WTC11 (cell line): ENCODE measurements at regions not wholly inside any gene's neighbourhood (a gene's known extent, or its start where the extent isn't known, plus 50 kb on each side); places are given as distances from the start of the nearest gene placed in this dataset.

Experiments
- ATAC-seq: fragments of 200-7000 bp; cut with Tn5 transposase; 2 replicates; pipeline ENCODE4 v1.10.0; 2021; ENCODE audit warnings: mild to moderate bottlenecking, moderate library complexity
- CTCF ChIA-PET: fragments of 300-600 bp; sonication (Branson Sonifier 250); formaldehyde crosslinking; loops from one replicate; lab custom pipeline; 2021; ENCODE audit warnings: antibody characterized with exemption; lab: Charles Lee
- POLR2A ChIA-PET: fragments of 350-600 bp; sonication (Branson Sonifier 250); formaldehyde crosslinking; loops from one replicate; lab custom pipeline; 2021; ENCODE audit warnings: antibody characterized with exemption; lab: Charles Lee
- DNase-seq: peaks from one replicate; pipeline ENCODE4 v3.0.0; 2021; ENCODE audit warnings: low spot score
- H3K27ac Mint-ChIP-seq: 2 replicates; pipeline ENCODE4 v1.8.0; 2021; ENCODE audit warnings: mixed read lengths
- H3K27me3 Mint-ChIP-seq: 2 replicates; pipeline ENCODE4 v1.8.0; 2021; ENCODE audit warnings: low read depth, mild to moderate bottlenecking, moderate library complexity, mixed read lengths
- H3K36me3 Mint-ChIP-seq: 2 replicates; pipeline ENCODE4 v1.8.0; 2021; ENCODE audit warnings: mixed read lengths
- H3K4me1 Mint-ChIP-seq: 2 replicates; pipeline ENCODE4 v1.8.0; 2022; ENCODE audit warnings: mixed read lengths
- H3K4me3 Mint-ChIP-seq: 2 replicates; pipeline ENCODE4 v1.8.0; 2021; ENCODE audit warnings: mild to moderate bottlenecking, moderate library complexity, mixed read lengths
- H3K9me3 Mint-ChIP-seq: 2 replicates; pipeline ENCODE4 v1.8.0; 2021; ENCODE audit warnings: mixed read lengths
- ATF1 ChIP-seq: sonication (generic); formaldehyde crosslinking; IDR thresholded peaks from 2 replicates; pipeline ENCODE4 v1.8.1; 2023; ENCODE audit warnings: mild to moderate bottlenecking, moderate library complexity, missing genetic modification reagents
- CREB1 ChIP-seq: sonication (generic); formaldehyde crosslinking; IDR thresholded peaks from 2 replicates; pipeline ENCODE4 v1.8.0; 2023; ENCODE audit warnings: mild to moderate bottlenecking, missing genetic modification reagents
- ETV6 ChIP-seq: sonication (generic); formaldehyde crosslinking; IDR thresholded peaks from 2 replicates; pipeline ENCODE4 v1.8.1; 2022; ENCODE audit warnings: mild to moderate bottlenecking, missing genetic modification reagents
- GTF2I ChIP-seq: fragments of 250-450 bp; sonication (Bioruptor Pico); conservative IDR thresholded peaks from 2 replicates; pipeline ENCODE4 v1.4.0; 2021; ENCODE audit warnings: mild to moderate bottlenecking
- IRF2 ChIP-seq: sonication (generic); formaldehyde crosslinking; IDR thresholded peaks from 2 replicates; pipeline ENCODE4 v1.8.0; 2022; ENCODE audit warnings: low read depth, missing genetic modification reagents, borderline replicate concordance
- MXD4 ChIP-seq: fragments of 250-450 bp; sonication (Bioruptor Pico); IDR thresholded peaks from 2 replicates; pipeline ENCODE4 v1.8.0; 2021; ENCODE audit warnings: mild to moderate bottlenecking, moderate library complexity, borderline replicate concordance
- ZBTB21 ChIP-seq: sonication (generic); formaldehyde crosslinking; IDR thresholded peaks from 2 replicates; pipeline ENCODE4 v1.8.1; 2023; ENCODE audit warnings: mild to moderate bottlenecking, missing genetic modification reagents, borderline replicate concordance
- ZNF263 ChIP-seq: sonication (generic); formaldehyde crosslinking; IDR thresholded peaks from 2 replicates; pipeline ENCODE4 v1.8.1; 2022; ENCODE audit warnings: low read depth, mild to moderate bottlenecking, moderate library complexity, missing genetic modification reagents
- ZNF317 ChIP-seq: sonication (generic); formaldehyde crosslinking; IDR thresholded peaks from 2 replicates; pipeline ENCODE4 v1.8.1; 2023; ENCODE audit warnings: low read depth, mild to moderate bottlenecking, moderate library complexity, missing genetic modification reagents, borderline replicate concordance
- ZNF671 ChIP-seq: fragments of 250-450 bp; sonication (Bioruptor Pico); IDR thresholded peaks from 2 replicates; pipeline ENCODE4 v1.8.0; 2021; ENCODE audit warnings: mild to moderate bottlenecking
- TF ChIP-seq, protein P1 (sequence below): sonication (generic); formaldehyde crosslinking; IDR thresholded peaks from 2 replicates; pipeline ENCODE4 v1.8.1; 2023; ENCODE audit warnings: mild to moderate bottlenecking, missing genetic modification reagents, borderline replicate concordance
- TF ChIP-seq, protein P2 (sequence below): sonication (generic); formaldehyde crosslinking; IDR thresholded peaks from 2 replicates; pipeline ENCODE4 v1.8.1; 2022; ENCODE audit warnings: mild to moderate bottlenecking, moderate library complexity, missing genetic modification reagents
- TF ChIP-seq, protein P3 (sequence below): sonication (generic); formaldehyde crosslinking; conservative IDR thresholded peaks from 2 replicates; pipeline ENCODE4 v1.8.1; 2023; ENCODE audit warnings: mild to moderate bottlenecking, low read depth, missing genetic modification reagents, moderate library complexity
- TF ChIP-seq, protein P4 (sequence below): fragments of 250-450 bp; sonication (Bioruptor Pico); IDR thresholded peaks from 2 replicates; pipeline ENCODE4 v1.9.0; 2021; ENCODE audit warnings: mild to moderate bottlenecking, borderline replicate concordance
- TF ChIP-seq, protein P5 (sequence below): sonication (generic); formaldehyde crosslinking; IDR thresholded peaks from 2 replicates; pipeline ENCODE4 v1.8.1; 2023; ENCODE audit warnings: mild to moderate bottlenecking, moderate library complexity, missing genetic modification reagents
- TF ChIP-seq, protein P6 (sequence below): sonication (generic); formaldehyde crosslinking; IDR thresholded peaks from 2 replicates; pipeline ENCODE4 v1.8.1; 2022; ENCODE audit warnings: low read depth, missing genetic modification reagents, borderline replicate concordance
- TF ChIP-seq, protein P7 (sequence below): sonication (generic); formaldehyde crosslinking; IDR thresholded peaks from 2 replicates; pipeline ENCODE4 v1.8.0; 2023; ENCODE audit warnings: missing genetic modification reagents

DNA sequence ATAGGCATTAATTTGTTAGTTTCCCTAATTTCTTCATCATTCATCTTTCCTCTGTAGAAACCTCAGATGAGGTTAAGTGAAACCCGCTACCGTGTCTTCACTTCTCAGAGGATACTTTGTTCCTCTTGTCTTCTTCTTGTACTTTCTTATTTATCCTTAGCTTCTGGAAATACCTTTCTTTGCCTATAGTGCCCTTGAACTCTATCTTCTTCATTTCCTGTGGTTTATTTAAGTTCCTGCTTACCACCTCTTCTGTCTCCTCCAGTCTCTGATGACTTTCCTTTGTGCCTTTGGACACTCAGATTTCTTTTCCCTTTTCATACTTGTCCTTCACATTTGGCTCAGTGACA lies 159.6 kb upstream of the LEF1 start (continued):
- TF ChIP-seq, protein P1, sequence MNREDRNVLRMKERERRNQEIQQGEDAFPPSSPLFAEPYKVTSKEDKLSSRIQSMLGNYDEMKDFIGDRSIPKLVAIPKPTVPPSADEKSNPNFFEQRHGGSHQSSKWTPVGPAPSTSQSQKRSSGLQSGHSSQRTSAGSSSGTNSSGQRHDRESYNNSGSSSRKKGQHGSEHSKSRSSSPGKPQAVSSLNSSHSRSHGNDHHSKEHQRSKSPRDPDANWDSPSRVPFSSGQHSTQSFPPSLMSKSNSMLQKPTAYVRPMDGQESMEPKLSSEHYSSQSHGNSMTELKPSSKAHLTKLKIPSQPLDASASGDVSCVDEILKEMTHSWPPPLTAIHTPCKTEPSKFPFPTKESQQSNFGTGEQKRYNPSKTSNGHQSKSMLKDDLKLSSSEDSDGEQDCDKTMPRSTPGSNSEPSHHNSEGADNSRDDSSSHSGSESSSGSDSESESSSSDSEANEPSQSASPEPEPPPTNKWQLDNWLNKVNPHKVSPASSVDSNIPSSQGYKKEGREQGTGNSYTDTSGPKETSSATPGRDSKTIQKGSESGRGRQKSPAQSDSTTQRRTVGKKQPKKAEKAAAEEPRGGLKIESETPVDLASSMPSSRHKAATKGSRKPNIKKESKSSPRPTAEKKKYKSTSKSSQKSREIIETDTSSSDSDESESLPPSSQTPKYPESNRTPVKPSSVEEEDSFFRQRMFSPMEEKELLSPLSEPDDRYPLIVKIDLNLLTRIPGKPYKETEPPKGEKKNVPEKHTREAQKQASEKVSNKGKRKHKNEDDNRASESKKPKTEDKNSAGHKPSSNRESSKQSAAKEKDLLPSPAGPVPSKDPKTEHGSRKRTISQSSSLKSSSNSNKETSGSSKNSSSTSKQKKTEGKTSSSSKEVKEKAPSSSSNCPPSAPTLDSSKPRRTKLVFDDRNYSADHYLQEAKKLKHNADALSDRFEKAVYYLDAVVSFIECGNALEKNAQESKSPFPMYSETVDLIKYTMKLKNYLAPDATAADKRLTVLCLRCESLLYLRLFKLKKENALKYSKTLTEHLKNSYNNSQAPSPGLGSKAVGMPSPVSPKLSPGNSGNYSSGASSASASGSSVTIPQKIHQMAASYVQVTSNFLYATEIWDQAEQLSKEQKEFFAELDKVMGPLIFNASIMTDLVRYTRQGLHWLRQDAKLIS (CRISPR knock-in tag) = no peak
- TF ChIP-seq ATF1 (CRISPR knock-in tag) (no peak), IRF2 (CRISPR knock-in tag) (no peak), ZNF317 (CRISPR knock-in tag) (no peak), MXD4 (CRISPR knock-in tag) (no peak)
- TF ChIP-seq, protein P2, sequence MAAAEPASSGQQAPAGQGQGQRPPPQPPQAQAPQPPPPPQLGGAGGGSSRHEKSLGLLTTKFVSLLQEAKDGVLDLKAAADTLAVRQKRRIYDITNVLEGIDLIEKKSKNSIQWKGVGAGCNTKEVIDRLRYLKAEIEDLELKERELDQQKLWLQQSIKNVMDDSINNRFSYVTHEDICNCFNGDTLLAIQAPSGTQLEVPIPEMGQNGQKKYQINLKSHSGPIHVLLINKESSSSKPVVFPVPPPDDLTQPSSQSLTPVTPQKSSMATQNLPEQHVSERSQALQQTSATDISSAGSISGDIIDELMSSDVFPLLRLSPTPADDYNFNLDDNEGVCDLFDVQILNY (CRISPR knock-in tag) = no peak
- TF ChIP-seq, protein P3, sequence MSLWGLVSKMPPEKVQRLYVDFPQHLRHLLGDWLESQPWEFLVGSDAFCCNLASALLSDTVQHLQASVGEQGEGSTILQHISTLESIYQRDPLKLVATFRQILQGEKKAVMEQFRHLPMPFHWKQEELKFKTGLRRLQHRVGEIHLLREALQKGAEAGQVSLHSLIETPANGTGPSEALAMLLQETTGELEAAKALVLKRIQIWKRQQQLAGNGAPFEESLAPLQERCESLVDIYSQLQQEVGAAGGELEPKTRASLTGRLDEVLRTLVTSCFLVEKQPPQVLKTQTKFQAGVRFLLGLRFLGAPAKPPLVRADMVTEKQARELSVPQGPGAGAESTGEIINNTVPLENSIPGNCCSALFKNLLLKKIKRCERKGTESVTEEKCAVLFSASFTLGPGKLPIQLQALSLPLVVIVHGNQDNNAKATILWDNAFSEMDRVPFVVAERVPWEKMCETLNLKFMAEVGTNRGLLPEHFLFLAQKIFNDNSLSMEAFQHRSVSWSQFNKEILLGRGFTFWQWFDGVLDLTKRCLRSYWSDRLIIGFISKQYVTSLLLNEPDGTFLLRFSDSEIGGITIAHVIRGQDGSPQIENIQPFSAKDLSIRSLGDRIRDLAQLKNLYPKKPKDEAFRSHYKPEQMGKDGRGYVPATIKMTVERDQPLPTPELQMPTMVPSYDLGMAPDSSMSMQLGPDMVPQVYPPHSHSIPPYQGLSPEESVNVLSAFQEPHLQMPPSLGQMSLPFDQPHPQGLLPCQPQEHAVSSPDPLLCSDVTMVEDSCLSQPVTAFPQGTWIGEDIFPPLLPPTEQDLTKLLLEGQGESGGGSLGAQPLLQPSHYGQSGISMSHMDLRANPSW (CRISPR knock-in tag) = no peak

DNA sequence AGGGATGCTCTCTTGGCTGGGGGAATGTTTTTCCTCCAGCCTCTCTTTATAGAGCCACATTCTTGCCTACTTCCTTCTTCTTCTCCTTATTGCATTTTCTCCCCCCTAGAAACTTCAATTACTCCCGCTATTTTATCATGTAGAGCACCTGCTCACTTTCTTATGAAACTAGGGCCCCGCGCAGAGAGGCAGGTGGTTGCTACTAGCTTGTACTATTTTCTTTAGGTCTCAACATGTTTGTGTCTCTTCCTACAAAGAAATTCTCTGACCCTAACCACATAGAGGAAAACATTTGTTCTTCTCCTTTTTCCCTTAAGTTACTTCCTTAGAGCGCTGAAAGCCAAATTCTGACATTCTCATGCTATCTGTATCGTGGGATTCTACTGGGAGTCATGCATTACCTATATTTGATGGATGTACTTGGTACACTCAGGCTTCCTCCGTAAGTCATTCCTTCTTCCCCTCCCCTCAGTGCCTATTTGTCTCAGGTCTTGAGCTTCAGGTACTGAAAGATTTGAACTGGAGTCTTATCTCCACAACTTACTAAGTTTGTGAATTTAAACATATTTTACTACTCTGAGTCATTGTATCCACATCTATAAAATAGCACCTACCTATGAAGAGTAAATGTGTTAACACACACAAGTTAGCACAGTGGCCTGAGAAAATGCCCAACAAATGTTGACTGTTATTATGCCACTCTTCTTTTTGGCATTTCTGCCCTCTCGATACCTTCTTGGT lies 159.1 kb upstream of the LEF1 start:
- ATAC-seq = no peak
- CTCF ChIA-PET = no interaction called here
- no peak overlapping the region for H3K27ac Mint-ChIP-seq
- DNase-seq = no peak
- H3K9me3 Mint-ChIP-seq = no peaks in the 10 kb centered on the region
- H3K4me1 Mint-ChIP-seq = peaks cover 16% of the 10 kb centered on the region
- peaks cover 5% of the 10 kb centered on the region for H3K27me3 Mint-ChIP-seq
- H3K4me3 Mint-ChIP-seq = no peak overlapping the region
- POLR2A ChIA-PET = no interaction called here
- H3K36me3 Mint-ChIP-seq = no peaks in the 10 kb centered on the region
- TF ChIP-seq ZNF671 (no peak), ZBTB21 (CRISPR knock-in tag) (no peak), ZNF263 (CRISPR knock-in tag) (no peak), ETV6 (CRISPR knock-in tag) (no peak), CREB1 (CRISPR knock-in tag) (no peak), GTF2I (no peak)
- TF ChIP-seq, protein P4, sequence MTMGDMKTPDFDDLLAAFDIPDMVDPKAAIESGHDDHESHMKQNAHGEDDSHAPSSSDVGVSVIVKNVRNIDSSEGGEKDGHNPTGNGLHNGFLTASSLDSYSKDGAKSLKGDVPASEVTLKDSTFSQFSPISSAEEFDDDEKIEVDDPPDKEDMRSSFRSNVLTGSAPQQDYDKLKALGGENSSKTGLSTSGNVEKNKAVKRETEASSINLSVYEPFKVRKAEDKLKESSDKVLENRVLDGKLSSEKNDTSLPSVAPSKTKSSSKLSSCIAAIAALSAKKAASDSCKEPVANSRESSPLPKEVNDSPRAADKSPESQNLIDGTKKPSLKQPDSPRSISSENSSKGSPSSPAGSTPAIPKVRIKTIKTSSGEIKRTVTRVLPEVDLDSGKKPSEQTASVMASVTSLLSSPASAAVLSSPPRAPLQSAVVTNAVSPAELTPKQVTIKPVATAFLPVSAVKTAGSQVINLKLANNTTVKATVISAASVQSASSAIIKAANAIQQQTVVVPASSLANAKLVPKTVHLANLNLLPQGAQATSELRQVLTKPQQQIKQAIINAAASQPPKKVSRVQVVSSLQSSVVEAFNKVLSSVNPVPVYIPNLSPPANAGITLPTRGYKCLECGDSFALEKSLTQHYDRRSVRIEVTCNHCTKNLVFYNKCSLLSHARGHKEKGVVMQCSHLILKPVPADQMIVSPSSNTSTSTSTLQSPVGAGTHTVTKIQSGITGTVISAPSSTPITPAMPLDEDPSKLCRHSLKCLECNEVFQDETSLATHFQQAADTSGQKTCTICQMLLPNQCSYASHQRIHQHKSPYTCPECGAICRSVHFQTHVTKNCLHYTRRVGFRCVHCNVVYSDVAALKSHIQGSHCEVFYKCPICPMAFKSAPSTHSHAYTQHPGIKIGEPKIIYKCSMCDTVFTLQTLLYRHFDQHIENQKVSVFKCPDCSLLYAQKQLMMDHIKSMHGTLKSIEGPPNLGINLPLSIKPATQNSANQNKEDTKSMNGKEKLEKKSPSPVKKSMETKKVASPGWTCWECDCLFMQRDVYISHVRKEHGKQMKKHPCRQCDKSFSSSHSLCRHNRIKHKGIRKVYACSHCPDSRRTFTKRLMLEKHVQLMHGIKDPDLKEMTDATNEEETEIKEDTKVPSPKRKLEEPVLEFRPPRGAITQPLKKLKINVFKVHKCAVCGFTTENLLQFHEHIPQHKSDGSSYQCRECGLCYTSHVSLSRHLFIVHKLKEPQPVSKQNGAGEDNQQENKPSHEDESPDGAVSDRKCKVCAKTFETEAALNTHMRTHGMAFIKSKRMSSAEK (CRISPR knock-in tag) = no peak
- TF ChIP-seq, protein P5, sequence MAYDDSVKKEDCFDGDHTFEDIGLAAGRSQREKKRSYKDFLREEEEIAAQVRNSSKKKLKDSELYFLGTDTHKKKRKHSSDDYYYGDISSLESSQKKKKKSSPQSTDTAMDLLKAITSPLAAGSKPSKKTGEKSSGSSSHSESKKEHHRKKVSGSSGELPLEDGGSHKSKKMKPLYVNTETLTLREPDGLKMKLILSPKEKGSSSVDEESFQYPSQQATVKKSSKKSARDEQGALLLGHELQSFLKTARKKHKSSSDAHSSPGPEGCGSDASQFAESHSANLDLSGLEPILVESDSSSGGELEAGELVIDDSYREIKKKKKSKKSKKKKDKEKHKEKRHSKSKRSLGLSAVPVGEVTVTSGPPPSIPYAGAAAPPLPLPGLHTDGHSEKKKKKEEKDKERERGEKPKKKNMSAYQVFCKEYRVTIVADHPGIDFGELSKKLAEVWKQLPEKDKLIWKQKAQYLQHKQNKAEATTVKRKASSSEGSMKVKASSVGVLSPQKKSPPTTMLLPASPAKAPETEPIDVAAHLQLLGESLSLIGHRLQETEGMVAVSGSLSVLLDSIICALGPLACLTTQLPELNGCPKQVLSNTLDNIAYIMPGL (CRISPR knock-in tag) = no peak
- TF ChIP-seq, protein P6, sequence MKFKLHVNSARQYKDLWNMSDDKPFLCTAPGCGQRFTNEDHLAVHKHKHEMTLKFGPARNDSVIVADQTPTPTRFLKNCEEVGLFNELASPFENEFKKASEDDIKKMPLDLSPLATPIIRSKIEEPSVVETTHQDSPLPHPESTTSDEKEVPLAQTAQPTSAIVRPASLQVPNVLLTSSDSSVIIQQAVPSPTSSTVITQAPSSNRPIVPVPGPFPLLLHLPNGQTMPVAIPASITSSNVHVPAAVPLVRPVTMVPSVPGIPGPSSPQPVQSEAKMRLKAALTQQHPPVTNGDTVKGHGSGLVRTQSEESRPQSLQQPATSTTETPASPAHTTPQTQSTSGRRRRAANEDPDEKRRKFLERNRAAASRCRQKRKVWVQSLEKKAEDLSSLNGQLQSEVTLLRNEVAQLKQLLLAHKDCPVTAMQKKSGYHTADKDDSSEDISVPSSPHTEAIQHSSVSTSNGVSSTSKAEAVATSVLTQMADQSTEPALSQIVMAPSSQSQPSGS = no peak
- TF ChIP-seq, protein P7, sequence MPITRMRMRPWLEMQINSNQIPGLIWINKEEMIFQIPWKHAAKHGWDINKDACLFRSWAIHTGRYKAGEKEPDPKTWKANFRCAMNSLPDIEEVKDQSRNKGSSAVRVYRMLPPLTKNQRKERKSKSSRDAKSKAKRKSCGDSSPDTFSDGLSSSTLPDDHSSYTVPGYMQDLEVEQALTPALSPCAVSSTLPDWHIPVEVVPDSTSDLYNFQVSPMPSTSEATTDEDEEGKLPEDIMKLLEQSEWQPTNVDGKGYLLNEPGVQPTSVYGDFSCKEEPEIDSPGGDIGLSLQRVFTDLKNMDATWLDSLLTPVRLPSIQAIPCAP (CRISPR knock-in tag) = no peak
